Myocyte (in vitro differentiated cells): ENCODE measurements at regions not wholly inside any gene's neighbourhood (a gene's known extent, or its start where the extent isn't known, plus 50 kb on each side); places are given as distances from the start of the nearest gene placed in this dataset.
"Not testable (repeated sequence)": the region's sequence is repeated elsewhere in the genome, so short reads cannot be mapped to it uniquely, and the experiment has no call there.

Source experiments
- DNase-seq: peaks from one replicate; pipeline ENCODE4 v3.0.0-alpha.2; 2012; ENCODE audit warnings: low read depth

DNA sequence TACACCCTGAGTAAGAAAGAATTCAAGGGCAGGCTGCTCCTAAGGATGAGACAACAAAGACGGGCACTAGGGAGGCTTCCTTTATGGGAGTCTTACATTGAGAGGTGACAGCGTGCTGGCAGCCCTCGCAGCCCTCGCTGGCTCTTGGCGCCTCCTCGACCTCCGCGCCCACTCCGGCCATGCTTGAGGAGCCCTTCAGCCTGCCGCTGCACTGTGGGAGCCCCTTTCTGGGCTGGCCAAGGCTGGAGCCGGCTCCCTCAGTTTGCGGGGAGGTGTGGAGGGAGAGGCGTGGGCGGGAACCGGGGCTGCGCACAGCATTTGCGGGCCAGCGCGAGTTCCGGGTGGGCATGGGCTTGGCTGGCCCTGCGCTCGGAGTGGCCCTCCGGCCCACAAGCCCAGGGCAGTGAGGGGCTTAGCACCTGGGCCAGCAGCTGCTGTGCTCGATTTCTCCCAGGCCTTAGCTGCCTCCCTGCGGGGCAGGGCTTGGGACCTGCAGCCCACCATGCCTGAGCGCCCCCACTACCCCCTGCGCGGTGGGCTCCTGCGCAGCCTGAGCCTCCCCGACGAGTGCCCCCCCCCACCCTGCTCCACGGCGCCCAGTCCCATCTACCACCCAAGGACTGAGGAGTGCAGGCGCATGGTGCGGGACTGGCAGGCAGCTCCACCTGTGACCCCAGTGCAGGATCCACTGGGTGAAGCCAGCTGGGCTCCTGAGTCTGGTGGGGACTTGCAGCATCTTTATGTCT lies 75.3 kb downstream of the BARX1 start:
- DNase-seq, result not testable (repeated sequence)

DNA sequence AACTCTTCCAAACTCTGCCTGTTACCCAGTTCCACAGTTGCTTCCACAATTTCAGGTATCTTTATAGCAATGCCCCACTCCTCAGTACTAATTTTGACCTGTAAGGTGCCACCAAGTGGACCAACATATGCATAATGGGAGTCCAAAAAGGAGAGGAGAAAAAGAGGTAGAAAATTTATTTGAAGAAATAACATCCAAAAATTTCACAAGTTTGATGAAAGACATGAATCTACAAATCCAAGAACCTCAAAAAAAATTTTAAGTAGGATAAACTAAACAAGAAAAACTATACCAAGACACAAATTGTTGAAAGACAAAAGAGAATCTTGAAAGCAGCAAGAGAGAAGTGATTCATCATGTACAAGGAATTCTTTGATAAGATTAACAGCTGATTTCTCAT lies 79.8 kb downstream of the BARX1 start:
- no peak for DNase-seq

DNA sequence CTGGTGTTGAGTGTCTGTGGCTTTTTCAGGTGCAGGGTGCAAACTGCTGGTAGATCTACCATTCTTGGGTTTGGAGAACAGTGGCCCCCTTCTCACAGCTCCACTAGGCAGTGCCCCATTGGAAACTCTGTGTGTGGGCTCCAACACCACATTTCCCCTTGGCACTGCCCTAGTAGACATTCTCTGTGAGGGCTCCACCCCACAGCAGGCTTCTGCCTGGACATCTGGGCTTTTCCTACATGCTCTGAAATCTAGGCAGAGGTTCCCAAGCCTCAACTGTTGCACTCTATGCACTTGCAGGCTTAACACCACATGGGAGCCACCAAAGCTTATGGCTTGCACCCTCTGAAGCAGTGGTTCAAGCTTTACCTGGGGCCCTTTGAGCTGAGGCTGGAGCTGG lies 80.9 kb downstream of the BARX1 start:
- no peak for DNase-seq

DNA sequence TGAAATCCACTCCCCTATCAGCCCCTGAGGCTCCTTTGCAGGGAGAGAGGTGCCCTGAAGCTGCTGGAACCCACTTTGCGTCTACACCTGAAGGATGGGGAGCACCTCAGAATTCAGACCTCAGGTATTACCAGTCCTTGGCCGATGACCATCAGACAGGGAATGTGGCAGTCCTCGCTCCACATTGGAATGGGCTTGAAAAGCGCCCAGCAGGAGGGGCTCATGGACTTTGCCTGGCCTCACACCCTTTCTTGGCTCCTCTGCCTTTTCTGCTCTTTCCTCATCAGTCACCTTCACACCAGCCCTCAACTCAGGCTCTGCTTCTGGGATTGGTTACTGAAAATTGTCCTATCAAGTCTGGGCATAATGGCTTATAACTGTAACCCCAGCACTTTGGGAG lies 83.9 kb downstream of the BARX1 start:
- no peak for DNase-seq

DNA sequence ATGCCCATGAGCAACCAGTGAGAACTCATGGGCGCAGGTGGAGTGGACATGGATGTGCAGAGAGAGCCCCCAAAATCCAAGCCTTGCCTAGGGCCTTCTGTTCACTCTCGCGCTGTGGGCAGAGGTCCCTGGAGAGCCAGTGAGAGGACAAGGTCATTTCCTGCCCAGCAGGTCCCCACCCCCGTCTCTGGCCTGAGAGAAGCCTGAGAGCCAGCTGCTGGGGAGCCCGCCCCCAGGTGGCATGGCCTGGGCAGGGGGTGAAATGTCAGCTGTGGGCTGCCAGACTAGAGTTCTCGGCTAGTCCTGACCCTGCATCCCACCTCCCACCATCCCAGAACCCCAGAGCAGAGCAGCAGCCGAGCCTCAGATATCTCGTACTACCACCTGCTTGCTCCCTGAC lies 85.3 kb downstream of the BARX1 start:
- DNase-seq, result no peak

DNA sequence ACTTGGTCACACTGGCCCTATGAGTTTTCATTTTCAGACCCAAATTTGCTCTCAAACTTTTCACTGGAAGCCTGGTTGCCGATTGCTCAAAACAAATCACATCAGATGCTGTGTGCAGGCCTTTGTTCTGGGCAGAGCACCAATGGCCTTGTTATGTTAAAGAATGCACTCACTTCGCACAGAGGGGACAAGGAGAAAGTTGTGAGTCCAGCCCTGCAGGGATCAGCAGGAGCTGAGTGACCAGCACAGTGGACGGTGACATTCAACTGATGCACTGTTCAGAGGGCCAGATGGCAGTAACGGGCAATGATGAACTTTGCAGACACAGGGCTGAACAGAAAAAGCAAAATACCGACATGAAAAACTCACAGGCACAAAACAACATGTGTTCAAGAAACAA lies 86.1 kb downstream of the BARX1 start:
- DNase-seq, result no peak

DNA sequence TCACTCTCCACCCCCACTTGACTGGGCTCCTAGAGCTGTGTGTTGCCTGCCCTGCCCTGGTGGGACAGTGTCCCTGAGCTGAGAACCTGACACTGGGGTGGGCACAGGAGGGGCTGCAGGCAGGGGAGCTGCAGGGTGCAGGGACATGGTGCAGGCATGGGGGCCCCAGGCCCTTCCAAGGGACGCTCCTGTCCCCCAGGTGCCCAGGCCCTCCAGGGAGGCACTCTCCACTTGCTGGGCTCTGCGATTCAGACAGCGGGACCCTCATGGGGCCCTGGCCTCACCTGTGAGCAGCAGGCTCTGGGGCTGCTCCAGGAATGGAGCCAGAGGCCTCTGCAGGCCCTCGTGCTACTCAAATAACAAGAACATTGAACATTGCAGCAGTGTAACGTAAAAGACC lies 89.4 kb downstream of the BARX1 start:
- DNase-seq, result no peak

DNA sequence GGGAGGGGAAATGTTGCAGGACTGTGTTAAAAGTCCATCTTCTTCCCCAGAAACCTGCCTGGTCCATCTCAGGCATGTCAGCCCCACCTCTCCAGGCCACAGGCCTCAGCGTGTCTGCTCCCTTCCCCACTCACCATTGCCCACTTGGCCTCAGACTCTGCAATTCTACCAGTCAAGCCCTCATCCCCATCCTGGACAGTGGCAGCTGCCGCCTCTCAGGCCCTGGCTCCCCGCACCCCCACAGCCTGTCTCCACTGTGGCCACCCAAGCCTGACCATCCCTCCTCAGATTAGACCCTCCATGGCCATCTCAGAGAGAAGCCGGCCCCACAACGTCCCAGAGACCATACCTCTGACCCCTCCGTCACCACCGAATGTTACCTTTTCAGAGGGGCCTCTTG lies 89.9 kb downstream of the BARX1 start:
- DNase-seq, result no peak

DNA sequence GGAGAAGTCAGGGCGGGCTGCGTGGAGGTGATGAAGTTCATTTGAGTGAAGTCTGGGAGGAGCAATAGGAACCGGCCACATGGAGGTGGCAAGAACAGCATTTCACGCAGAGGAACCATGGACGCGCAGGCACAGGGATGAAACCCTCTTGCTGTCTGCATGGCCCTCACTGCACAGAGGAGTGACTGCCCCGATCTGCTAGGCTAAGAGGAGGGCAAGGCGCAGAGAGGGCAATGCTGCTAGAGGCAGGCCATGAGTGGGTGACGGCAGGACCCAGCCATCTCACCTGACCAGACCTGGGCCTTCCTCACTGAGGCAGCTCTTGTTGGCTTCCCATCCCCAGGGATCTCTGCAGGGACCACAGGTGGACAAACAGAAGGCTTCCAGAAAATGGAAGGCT lies 90.3 kb downstream of the BARX1 start:
- DNase-seq, result no peak

DNA sequence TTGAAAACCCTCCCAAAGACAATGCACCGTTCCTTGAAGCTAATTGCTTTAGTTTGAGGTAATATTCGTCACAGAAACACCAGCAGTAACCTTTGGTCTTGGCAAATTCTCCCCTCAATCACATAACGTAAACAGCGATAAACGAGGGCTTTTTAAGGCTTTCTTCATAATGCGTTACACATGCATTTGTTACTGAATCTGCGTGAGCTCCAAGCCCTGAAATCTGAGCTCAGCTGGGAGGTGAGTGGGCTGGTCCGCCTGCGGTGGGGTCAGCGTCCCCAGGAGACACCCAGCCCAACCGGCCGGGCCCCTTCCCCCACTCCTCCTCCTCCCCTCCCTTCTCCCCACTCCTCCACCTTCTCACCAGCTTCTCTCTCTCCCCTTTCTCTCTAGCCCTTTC lies 91.1 kb downstream of the BARX1 start:
- no peak for DNase-seq

DNA sequence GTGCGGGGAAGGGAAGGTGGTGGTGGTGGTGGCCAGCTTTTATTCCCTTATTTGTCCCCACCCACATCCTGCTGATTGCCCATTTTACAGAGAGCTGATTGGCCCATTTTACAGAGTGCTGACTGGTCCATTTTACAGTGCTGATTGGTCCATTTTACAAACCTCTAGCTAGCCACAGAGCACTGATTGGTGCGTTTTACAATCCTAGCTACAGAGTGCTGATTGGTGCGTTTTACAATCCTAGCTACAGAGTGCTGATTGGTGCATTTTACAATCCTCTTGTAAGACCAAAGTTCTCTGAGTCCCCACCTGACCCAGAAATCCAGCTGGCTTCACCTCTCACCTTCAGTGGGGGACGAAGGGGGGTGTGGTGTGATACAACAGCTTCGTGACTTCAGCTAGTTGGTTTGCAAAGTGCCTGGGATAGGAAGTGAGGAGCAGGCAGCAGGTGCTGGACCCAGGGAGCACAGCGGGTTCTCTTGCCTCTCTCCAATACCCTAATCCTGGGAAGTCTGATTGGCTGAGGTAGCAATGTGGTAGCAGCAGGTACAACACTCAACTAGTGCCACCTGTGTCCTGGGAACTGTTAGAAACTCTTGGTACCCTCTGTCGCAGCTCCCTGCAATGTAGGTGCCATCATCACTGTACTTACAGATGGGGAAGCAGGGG lies 92.1 kb downstream of the BARX1 start:
- DNase-seq, result no peak

DNA sequence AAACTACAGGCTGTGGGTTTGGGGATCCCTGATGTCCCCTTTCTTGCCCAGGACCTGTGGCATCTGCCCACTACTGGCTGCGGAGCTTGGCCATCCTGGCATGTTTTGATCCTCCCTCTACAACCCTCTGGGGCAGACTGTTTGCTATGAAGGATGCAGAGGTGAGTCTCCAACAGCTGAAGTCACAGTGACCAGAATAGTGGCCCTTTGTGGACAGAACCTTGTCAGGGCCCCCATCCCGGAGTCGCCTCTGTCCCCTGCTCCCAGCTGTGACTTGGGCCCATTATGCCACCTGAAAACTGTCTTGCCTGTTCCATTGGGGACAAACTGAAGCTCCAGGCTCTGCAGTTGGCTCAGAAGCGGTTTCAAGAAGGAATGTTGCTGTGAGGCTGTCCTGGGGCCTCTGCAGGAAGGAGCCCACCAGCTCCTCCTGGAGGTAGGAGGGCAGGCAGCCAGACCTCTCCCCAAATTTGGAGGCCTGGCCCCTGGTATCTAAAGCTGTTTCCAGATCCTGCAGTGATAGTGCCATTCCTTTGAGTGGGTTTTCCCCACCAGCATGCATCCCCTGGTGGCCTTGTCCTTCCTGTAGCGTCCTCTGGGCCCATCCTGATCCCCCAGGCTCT lies 93.3 kb downstream of the BARX1 start:
- no peak for DNase-seq

DNA sequence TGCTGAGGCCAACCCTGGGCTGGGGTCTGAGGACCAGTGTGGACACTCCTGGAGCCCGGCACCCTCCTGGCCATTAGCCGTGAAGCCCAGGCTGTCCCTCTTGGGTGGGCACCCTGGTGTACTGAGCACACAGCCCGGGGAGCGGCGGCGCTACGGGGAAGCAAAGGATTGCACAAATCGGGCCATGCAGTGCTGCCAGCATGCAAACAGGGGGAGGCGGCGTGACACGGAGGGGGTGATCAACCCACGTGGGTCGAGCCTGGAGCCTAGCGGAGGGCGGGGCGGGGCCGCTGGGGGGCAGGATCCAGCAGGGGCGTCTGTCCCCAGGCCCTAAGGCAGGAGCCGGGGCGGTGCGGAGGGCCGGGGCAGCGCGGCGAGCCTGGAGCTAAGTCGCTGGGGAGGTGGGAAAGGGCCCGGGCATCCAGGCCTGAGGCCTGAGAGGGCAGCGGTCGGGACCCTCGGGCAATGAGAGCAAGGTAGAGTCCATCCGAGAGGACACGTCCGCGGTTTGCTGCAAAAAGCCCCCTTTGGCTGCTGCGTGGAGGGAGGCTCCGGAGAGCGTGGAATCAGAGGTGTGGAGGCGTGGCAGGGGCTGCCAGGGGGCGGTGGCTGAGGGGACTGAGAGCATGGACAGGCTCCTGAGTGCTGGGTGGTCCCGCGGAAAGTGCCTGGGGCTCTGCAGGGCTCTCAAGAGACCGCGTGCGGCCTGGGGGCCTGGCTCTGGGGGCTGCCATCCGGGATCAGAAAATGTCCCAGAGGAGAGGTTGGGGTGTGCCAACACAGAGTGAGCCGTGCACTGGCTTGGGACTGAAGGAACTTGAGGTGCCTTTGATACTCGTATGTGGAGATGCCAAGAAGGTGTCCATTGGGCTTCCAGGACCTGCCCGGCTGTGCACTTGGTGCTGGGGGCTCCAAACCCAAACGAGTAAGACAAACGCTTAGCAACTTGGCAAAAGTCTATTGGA lies 94.2 kb downstream of the BARX1 start:
- DNase-seq, result no peak

DNA sequence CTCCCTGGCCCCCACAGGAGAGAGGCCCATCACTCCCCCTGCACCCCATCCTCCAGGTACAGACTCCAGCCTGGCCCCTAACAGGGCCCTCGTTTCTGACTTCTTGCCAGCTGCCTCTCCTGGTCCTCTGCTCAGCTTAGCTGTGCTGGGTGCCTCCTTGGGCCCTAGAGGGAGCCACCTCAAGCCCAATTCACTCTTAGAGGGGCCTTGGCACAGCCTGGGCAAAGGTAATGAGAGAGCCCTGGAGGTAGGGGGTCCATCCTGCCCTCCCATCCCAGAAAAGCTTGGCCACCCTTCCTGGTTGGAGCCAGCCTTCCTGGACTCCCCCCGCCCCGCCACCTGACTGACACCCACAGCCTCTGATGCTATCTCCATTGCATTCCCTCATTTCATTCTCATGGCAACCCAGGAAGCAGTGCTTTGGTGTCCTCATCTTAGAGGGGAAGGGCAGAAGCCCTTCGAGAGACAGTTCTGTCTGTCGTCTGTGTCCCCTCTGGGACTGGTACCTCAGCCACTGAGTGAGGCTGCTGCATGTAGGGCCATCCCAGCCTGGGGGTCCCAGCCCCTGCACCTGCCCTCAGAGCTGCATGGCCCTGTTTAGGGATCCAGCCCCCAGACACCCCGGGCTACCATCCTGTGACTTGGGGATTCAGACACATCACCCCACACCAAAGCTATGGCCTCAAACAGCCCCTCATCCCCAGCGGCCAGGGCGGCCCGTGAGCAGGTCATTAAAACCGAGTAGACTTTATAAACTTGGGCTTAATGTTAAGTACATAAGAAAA lies 95.5 kb downstream of the BARX1 start:
- DNase-seq, result no peak

DNA sequence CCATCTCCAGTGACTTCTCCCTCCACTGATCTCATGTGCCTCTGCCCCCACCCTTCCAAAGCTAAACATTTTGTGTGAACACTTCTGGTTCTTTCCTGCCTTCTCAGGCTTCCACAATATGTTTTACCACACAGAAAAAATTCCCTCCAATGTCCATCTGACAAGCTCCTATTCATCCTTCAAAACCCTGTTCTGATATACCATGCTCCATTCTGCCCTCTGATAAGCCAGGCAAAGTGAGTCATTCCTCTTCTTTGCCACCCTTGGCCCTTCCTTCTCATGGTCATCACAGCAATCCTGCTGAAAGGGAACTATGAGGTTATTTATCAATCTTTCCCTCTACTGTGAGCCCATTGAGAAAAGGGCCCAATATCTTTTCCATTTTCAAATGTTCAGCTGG lies 97.6 kb downstream of the BARX1 start:
- no peak for DNase-seq

DNA sequence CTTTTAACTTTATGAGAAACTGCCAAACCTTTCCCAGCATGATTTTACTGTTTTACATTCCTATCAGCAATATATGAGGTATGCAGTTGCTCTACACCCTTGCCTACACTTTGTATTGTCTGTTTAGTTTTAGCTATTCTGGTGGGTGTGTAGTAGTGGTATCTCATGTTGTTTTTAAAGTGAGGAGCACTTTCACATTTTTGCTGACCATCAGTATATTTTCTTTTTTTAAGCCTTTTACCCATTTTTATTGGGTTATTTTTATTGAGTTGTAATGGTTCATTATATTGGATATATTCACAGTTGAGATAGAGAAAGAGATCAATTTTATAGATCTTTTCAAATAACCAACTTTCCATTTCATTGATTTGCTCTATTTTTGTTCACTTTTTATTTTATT lies 102.4 kb downstream of the BARX1 start:
- DNase-seq, result no peak

DNA sequence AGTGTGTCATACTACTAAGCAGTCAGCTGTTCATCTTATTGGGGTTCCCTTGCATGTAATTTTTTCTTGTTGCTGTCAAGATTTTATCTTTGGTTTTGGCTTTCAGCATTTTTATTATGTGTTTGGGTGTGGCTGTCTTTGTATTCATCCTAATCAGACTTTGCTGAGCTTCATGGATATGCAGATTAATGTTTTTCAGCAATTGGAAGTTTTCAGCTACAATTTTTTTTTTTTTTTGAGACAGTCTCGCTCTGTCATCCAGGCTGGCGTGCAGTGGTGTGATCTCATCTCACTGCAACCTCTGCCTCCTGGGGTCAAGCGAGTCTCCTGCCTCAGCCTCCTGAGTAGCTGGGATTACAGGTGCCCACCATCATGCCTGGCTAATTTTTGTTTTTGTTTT lies 108.8 kb downstream of the BARX1 start:
- DNase-seq, result no peak

DNA sequence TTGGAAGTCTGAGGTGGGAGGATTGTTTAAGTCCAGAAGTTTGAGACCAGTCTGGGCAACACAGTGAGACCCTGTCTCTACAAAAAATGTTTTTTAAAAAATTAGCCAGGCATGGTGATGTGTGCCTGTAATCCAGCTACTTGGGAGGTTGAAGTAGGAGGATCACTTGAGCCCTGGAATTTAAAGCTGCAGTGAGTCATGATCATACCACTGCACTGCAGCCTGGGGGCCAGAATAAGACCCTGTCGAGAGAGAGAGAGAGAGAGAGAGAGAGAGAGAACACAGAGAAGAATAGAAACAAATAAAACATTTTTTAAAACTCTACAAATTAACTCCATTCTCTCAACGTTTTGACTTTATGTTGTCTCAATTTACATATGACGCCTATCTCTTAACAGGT lies 111.8 kb downstream of the BARX1 start:
- no peak for DNase-seq

DNA sequence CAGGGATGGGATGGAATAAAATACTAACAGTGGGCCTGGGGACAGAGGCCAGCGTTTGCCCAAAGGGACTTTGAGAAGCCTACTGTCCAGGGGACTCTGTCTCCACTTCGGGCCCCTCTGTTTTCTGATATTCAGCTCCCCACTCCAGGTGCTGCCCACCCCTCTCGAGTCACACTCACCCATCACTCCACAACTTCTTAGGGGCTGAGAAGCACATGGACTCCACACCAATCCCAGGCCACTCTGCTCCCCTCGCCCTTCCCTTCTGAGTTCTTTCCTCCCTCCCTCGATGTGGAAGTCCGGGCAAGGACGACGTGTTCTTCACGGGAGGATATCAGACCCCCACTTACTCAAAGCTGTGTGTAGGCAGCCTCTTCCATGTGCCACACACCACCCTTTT lies 124.5 kb downstream of the BARX1 start:
- no peak for DNase-seq

DNA sequence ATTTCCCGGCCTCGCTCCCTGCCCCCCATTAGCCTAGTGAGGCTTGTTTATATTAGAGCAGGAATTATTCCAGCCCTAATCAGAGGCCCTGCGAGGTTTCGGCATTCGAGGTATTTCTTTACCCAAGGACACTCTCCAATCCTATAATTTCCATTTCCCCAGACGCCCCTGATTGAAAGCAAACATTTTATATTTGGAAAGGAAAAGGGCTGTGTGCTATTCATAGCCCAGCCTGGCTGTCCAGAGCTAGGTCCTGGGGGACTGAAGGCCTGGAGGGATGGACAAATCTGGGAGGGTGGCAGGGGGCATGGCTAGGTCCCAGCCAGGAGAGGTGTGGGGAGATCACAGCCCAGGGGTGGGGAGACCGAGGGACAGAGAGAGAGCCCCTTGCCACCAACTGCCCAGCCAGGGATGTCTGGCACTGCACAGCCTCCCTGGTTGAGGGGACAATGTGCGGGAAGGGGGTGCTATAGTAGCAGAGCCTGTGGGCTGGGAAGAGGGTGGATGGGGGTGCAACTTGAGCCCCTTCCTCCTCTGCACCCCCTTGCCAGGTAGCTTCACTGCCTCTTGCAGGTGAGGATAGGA lies 125.1 kb downstream of the BARX1 start:
- no peak for DNase-seq
